Spleen (tissue), 11 donors: ENCODE measurements at regions not wholly inside any gene's neighbourhood (a gene's known extent, or its start where the extent isn't known, plus 50 kb on each side); places are given as distances from the start of the nearest gene placed in this dataset.

Experiments used
- DNase-seq: peaks from one replicate; pipeline ENCODE4 v3.0.0-alpha.2; 2020
- H3K27ac ChIP-seq, 8 donors: fragments of 200-600 bp; sonication (generic) in 7 of 8; 1 replicate in 4 of 8; 2 replicates in 4 of 8; pipeline versions ENCODE4 v1.5.0 to v1.8.0; 2016 to 2021; ENCODE audit warnings: inconsistent platforms in 4 of 8, mild to moderate bottlenecking in 4 of 8, moderate library complexity in 1 of 8
- H3K27me3 ChIP-seq, 7 donors: fragments of 200-600 bp; sonication (generic) in 6 of 7; replicated peaks in 1 of 7; 1 replicate in 4 of 7; 2 replicates in 3 of 7; pipeline versions ENCODE4 v1.5.0 to v1.8.0; 2016 to 2021; ENCODE audit warnings: inconsistent platforms in 3 of 7, mild to moderate bottlenecking in 1 of 7
- H3K36me3 ChIP-seq, 6 donors: fragments of 200-600 bp; sonication (generic) in 5 of 6; 1 replicate in 4 of 6; 2 replicates in 2 of 6; pipeline versions ENCODE4 v1.5.0 to v1.8.0; 2016 to 2021; ENCODE audit warnings: inconsistent platforms in 2 of 6
- H3K4me1 ChIP-seq, 6 donors: fragments of 200-600 bp; sonication (generic) in 5 of 6; 1 replicate in 3 of 6; 2 replicates in 3 of 6; pipeline versions ENCODE4 v1.5.0 to v1.8.0; 2016 to 2021; ENCODE audit warnings: inconsistent platforms in 3 of 6
- H3K4me3 ChIP-seq, 8 donors: fragments of 200-600 bp; sonication (generic) in 7 of 8; 1 replicate in 4 of 8; 2 replicates in 4 of 8; pipeline versions ENCODE4 v1.5.0 to v1.8.0; 2016 to 2021; ENCODE audit warnings: inconsistent platforms in 4 of 8, mild to moderate bottlenecking in 4 of 8, moderate library complexity in 2 of 8
- H3K9me3 ChIP-seq, 8 donors: fragments of 200-600 bp; sonication (generic) in 7 of 8; 1 replicate in 4 of 8; 2 replicates in 4 of 8; pipeline versions ENCODE4 v1.5.0 to v1.8.0; 2016 to 2021; ENCODE audit warnings: inconsistent platforms in 4 of 8
- CTCF ChIP-seq, 11 experiments: fragments of 200-600 bp in 7 of 11; fragments of 450-650 bp in 4 of 11; sonication (generic) in 4 of 11; IDR thresholded peaks in 8 of 11; conservative IDR thresholded peaks in 3 of 11; 1 replicate in 7 of 11; 2 replicates in 4 of 11; pipeline versions ENCODE4 v1.4.0 to v1.8.0; 2016 to 2021; ENCODE audit warnings: antibody characterized with exemption in 11 of 11, inconsistent platforms in 4 of 11, mild to moderate bottlenecking in 1 of 11
- POLR2A ChIP-seq, 3 donors: fragments of 450-650 bp; IDR thresholded peaks; one replicate each; pipeline ENCODE4 v1.5.1; 2017; ENCODE audit warnings: antibody characterized with exemption in 3 of 3, mild to moderate bottlenecking in 1 of 3
- POLR2AphosphoS5 ChIP-seq, 3 donors: sonication (generic); formaldehyde crosslinking; IDR thresholded peaks; one replicate each; pipeline ENCODE4 v1.5.1; 2017; ENCODE audit warnings: antibody characterized with exemption in 3 of 3
- WGBS, 5 donors: extraction: QIAGEN DNeasy Blood & Tissue Kit in 3 of 5; methylation state at CpG; one replicate each; pipeline versions ENCODE4 v1.1.5 to v1.1.7; 2013 to 2018; 5-methylcytosine and 5-hydroxymethylcytosine counted together
- intact Hi-C: fragments of 100-400 bp; cut with DNase I; formaldehyde crosslinking; loops from one replicate; pipeline ENCODE4 v1.15.0; 2023; ENCODE audit warnings: low total_unique reads
- donor health status: healthy with polysubstance abuse.
- donor health status: DM: no; HTN: no; CAD: no; lungs with moderate emphysema.
- donor health status: DM: no; HTN: no; CAD: no.
- donor health status: Bipolar disorder and iron deficiency.
- donor health status: healthy.
- donor health status: DM: no; HTN: no; CAD: no.
- donor health status: DM: yes; HTN: yes; CAD: no.

- 75 to 83% (median 78%) methylated on average over 5 of the region's 5 CpGs for WGBS, 5 donors
- H3K36me3 ChIP-seq = no peaks in the 10 kb centered on the region
- TF ChIP-seq POLR2A (IDR thresholded peaks at IDR 0.05) (no peak), CTCF (IDR thresholded peaks at IDR 0.05 in 8 of 11, conservative IDR thresholded peaks at IDR 0.05 in 3 of 11) (no peak), POLR2AphosphoS5 (IDR thresholded peaks at IDR 0.05) (no peak)
- H3K9me3 ChIP-seq = no peaks in the 10 kb centered on the region
- no peak overlapping the region for H3K4me3 ChIP-seq
- H3K27ac ChIP-seq = no peak overlapping the region
- DNase-seq = no peak
- intact Hi-C loops = no loop called here
- H3K4me1 ChIP-seq = no peaks in the 10 kb centered on the region
- H3K27me3 ChIP-seq = peaks cover 0 to 7% (median 0%) of the 10 kb centered on the region in 7 donors
Measured at GRCh38 chr6:43847741-43848630, 78.0 kb downstream of the VEGFA start.

GRCh38 chr6:43846556-43846955, 76.5 kb downstream of the VEGFA start:
- Histone ChIP-seq H3K4me1 (no peaks in the 10 kb centered on the region), H3K27ac (no peak overlapping the region), H3K4me3 (no peak overlapping the region), H3K9me3 (no peaks in the 10 kb centered on the region), H3K36me3 (no peaks in the 10 kb centered on the region), H3K27me3 (peaks cover 0 to 7% (median 0%) of the 10 kb centered on the region in 7 donors)
- intact Hi-C loops = no loop called here
- no peak for DNase-seq
- 92 to 96% (median 93%) methylated on average over 8 of the region's 8 CpGs for WGBS, 5 donors
- TF ChIP-seq CTCF (IDR thresholded peaks at IDR 0.05 in 8 of 11, conservative IDR thresholded peaks at IDR 0.05 in 3 of 11) = no peak
- no peak for TF ChIP-seq POLR2AphosphoS5 (IDR thresholded peaks at IDR 0.05)
- TF ChIP-seq POLR2A (IDR thresholded peaks at IDR 0.05) = no peak

GRCh38 chr6:43845646-43846045, 75.6 kb downstream of the VEGFA start:
- WGBS, 5 donors = 40 to 65% (median 62%) methylated on average over 3 of the region's 3 CpGs
- Histone ChIP-seq H3K27ac (no peak overlapping the region), H3K36me3 (no peaks in the 10 kb centered on the region), H3K27me3 (peaks cover 0 to 7% (median 0%) of the 10 kb centered on the region in 7 donors), H3K9me3 (no peaks in the 10 kb centered on the region), H3K4me1 (no peaks in the 10 kb centered on the region), H3K4me3 (no peak overlapping the region)
- intact Hi-C loops = no loop called here
- TF ChIP-seq POLR2AphosphoS5 (IDR thresholded peaks at IDR 0.05) (no peak), POLR2A (IDR thresholded peaks at IDR 0.05) (no peak), CTCF (IDR thresholded peaks at IDR 0.05 in 8 of 11, conservative IDR thresholded peaks at IDR 0.05 in 3 of 11) (no peak)
- DNase-seq = no peak

- intact Hi-C loops = no loop called here
- no peak for DNase-seq
- no peak overlapping the region for H3K27ac ChIP-seq
- peaks cover 0 to 5% (median 2%) of the 10 kb centered on the region in 6 donors for H3K4me1 ChIP-seq
- WGBS, 5 donors = 89 to 95% (median 93%) methylated on average over 4 of the region's 4 CpGs
- H3K4me3 ChIP-seq = no peak overlapping the region
- TF ChIP-seq POLR2AphosphoS5 (IDR thresholded peaks at IDR 0.05) = no peak
- no peak for TF ChIP-seq POLR2A (IDR thresholded peaks at IDR 0.05)
- TF ChIP-seq CTCF (IDR thresholded peaks at IDR 0.05 in 8 of 11, conservative IDR thresholded peaks at IDR 0.05 in 3 of 11) = no peak
- H3K27me3 ChIP-seq = peaks cover 0 to 7% (median 0%) of the 10 kb centered on the region in 7 donors
- H3K9me3 ChIP-seq = no peaks in the 10 kb centered on the region
- no peaks in the 10 kb centered on the region for H3K36me3 ChIP-seq
Measured at GRCh38 chr6:43843669-43844171, 73.7 kb downstream of the VEGFA start.
